ENCODE measurements at regions not wholly inside any gene's neighbourhood (a gene's known extent, or its start where the extent isn't known, plus 50 kb on each side); places are given as distances from the start of the nearest gene placed in this dataset.
"Not testable (repeated sequence)": the region's sequence is repeated elsewhere in the genome, so short reads cannot be mapped to it uniquely, and the experiment has no call there.

DNA sequence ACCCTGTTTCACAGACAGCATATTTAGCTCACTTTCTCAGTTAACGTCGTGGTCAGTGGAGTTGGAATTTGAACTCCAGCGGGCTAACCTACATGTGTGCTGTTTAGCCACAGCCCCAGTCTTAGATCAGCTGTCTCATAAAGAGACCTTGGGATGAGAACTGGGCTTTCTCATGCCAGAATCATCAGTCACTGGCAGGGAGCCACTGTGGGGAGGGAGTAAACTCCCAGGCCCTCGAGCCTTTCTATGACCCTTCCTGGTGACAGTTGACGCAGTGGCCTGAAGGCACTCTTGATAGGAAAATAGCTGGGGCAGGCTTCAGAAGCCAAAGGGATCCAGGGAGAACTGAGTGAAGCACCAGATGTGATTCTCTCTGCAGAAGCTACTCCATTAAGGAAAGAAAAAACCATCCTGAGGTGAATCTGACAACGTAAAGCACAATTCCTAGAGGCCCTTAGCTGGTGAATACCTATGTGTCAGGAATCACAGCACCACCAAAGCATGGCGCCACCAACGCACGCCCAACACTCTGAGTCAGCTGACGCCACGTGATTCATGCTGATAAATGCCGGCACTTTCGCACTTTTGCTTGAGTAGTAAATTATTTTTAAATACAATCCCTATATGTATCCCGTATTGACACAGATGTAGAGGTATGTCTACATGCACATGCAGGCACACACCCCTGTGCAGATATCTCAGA lies 279.6 kb upstream of the TMEM132C start:
- no peak for DNase-seq (ENCODE audit: low read depth in 2 of 2)

DNA sequence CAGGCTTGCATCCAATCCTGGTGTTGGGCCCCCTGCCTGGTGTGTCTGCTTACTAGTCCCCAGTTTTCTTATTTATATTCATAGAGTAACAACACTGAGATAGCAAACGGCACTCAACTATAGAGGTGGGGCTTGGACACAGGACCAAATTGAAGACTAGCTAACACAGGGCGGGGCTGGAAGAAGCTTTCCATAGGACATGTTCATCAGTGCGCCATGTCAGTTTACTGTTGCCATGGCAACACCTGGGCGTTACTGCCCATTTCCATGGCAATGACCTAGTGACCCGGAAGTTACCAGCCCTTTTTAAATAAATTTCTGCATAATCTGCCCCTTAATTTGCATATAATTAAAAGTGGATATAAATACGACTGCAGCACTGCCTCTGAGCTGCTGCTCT lies 275.5 kb upstream of the TMEM132C start:
- DNase-seq (ENCODE audit: low read depth in 2 of 2) = no peak

DNA sequence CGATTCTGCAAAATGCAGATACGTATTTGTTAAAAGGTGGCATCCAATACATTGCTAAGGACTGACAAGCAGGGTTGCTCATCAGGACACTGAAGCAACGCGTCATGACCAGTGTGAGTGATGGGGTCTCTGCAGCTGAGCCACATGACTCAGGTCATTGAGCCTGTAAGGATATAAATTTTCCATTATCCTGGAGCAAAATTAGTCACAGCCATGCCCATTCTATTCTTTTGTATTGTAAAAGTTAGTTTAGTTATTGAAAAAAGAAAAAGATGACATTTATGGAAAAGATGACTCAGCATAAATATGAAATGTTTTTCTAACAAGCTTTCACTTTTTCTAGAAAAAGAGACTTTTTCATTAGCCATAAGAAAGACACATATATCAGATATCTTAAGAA lies 268.0 kb upstream of the TMEM132C start:
- no peak for DNase-seq (ENCODE audit: low read depth in 2 of 2)

DNA sequence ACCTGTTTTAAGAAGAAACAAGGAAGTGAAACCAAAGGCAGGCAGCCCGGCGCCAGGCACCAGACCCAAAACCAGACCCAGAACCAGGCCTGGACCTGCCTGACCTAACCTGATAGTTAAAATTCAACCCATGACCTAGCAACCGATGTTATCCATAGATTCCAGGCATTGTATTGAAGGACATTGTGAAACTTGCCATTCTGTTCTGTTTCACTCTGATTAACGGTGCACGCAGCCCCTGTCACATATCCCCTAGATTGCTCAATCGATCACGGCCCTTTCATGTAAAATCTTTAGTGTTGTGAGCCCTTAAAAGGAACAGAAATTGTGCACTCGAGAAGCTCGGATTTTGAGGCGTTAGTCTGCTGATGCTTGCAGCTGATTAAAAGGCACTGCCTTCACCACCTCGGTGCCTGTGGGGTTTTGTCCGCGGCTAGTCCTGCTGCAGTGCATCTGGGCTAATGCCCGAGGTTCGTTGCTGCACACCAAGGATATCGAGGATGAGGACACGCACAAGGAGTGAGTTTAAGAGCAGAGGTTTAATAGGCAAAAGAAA lies 262.5 kb upstream of the TMEM132C start:
- no peak for DNase-seq (ENCODE audit: low read depth in 2 of 2)

DNA sequence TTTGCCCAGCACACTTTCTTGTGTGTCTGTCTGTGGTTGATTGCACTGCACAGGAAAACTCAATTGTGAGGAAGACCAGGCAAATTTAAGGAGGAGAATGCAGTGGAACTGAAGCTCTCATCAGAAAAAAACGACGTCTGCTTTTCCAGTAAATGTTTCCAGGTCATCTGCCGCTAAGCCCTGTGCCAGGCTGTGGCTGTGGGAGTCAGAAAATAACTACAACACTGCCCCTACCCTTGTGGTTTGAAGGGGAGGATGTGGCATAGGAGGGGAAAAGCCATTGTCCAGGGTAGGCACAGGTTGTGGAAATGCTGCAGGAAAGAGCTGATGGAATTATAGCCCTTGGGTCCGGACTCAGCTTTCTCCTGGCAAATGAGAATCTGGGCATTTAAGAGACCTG lies 259.7 kb upstream of the TMEM132C start:
- DNase-seq (ENCODE audit: low read depth in 2 of 2) = no peak

DNA sequence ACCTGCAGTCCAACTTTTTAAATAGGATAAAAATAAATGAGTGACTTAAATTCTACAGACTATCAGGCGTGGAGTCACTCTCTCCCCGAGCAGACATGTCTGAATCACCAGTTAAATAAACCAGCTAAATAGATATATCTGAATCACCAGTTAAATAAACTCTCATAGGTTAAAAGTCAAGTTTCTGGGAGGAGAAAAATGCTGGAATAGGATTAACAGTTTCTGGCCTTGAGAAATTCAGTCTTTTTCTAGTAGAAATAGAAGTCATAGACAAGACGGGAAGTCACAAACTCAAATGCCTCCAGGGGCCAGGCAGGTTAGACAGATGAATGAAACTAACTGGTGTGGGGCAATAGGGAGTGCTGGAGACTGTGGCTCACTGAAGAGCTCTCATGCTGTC lies 258.6 kb upstream of the TMEM132C start:
- no peak for DNase-seq (ENCODE audit: low read depth in 2 of 2)

DNA sequence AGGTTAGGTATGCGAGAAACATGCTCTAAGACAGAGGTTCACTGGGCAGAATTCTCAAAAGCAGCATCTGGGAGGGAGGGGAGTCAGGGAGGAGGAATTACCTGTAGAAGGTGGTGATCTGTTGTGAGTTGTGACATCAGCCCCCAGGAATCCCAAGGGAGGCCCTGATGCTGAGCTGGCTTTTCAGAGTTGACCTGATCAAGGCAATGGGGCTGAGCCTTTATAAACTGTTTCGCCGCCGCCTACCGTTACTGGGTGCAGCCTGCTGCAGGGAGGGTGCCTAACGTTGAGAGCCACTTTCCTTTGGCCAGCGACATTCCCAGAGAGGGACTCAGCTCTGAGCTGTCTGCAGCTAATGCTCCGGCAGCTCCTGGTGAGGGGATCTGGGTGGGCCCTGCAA lies 257.9 kb upstream of the TMEM132C start:
- DNase-seq (ENCODE audit: low read depth in 2 of 2) = no peak

DNA sequence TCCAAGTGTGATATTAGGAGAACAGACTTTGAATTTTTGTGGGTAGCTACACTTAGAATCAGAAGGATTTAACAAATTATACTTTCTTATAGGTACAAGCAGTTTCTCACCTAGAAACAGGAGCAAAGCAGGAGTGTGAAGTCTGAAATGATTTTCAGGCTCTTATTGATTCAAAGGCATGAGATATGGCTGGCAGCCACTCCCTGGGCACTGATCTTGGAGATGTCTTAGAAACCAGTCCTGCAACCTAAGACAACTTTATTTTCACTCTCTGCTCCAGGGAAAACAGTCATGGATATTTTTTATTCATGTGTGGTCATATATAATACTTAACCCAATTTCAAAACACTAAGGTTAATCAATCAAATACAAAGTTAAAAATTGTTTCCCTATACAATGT lies 254.9 kb upstream of the TMEM132C start:
- no peak for DNase-seq (ENCODE audit: low read depth in 2 of 2)

DNA sequence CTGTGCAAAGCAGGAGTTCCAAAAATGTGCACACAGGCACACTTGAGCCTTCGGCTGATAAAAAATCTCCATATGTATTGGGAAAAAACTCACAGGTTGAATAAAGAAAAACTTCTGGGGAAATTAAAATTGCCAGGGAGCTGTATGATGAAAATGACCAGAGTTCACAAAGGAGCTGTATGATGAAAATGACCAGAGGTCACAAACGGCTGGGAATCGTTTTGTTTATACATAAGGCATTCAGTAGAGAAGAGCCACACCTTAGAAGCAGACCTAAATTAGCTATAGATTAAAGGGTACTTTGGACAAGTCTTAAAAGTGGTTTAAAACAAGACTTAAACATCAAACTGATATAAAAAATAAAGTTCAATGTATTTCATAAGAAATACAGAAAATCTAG lies 251.7 kb upstream of the TMEM132C start:
- no peak for DNase-seq (ENCODE audit: low read depth in 2 of 2)

DNA sequence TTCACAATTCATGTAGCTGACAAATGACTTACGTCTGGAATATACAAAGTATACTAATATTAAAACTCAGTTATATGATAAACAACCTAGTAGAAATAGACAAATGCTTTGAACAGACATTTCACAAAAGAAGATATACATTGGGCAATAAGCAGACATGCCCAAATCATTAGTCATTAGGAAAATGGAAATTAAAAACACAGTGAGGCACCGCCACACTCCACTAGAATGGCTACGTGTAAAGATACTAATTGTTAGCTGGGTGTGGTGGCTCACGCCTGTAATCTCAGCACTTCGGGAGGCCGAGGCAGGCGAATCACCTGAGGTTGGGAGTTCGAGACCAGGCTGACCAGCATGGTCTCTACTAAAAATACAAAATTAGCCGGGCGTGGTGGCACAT lies 248.9 kb upstream of the TMEM132C start:
- no peak for DNase-seq (ENCODE audit: low read depth in 2 of 2)

DNA sequence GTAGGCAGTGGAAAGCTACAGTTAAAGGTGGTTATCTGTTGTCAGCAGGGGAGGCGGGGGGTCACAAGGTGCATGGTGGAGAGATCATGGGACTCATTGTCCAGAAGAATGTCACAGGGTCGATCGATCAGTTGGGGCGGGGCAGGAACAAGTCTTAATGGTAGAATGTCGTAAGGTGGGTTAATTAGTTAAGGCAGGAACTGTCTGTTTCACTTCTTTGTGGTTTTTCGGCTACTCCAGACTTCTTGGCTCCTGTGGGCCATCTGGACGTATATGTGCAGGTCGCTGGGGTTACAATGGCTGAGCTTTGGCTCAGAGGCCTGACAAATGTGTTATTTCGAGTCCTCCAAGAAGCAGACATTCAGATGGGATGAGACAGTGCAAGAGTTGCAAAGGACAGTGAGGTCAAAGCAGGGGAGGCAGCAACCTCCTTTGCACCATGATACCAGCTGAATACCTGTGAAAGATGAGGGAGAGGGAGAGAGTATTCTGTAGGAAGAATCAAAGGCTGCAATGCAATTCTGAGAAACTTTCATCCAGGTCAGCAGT lies 246.9 kb upstream of the TMEM132C start:
- DNase-seq (ENCODE audit: low read depth in 2 of 2) = no peak

DNA sequence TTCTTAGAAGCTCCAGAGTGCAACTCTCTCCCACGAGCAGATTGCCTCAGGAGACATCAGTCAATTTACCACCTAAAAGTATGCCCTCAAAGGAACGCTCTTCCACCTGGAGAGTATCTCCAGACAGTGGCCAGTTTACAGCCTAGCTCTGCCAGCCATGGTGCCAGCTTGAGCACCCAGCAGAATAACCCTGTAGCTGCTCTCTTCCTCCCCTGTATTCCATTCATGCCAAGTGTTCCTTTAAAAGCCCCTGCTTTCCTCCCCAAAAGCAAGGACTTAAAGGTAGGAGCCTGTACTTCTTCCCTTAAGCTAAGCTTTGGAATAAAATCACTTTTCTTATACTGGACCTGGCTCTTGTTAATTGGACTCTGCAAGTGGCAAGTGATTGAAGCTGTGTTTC lies 245.4 kb upstream of the TMEM132C start:
- no peak for DNase-seq (ENCODE audit: low read depth in 2 of 2)

DNA sequence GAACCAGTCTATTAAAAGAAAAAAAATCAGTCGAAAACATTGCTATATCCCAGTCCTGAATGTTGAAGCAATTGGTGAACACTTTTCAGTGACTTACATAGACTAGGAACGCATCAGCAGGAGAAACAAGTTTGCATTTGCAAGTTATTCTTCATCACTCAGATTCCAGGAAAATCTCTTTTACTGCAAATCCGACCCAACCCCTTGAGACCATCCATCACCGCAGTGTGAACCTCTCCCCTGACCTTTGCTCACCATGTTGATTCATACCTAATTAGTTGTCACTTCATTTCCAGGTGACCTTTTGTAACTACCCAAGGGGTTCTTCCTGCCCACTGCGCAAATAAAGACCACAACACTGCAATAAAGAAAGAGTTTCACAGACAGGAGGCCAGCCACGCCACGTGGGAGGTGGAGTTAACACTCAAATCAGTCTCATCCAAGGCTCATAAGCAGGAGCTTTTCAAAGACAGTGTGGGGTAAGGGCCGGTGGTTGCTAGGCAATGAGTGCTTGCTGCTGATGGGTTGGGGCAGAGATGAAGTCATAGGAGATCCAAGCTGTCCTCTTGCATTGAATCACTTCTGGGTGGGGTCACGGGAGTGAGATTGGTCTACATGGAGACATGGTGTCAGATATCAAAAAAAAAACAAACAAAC lies 241.3 kb upstream of the TMEM132C start:
- DNase-seq (ENCODE audit: low read depth in 2 of 2) = no peak

DNA sequence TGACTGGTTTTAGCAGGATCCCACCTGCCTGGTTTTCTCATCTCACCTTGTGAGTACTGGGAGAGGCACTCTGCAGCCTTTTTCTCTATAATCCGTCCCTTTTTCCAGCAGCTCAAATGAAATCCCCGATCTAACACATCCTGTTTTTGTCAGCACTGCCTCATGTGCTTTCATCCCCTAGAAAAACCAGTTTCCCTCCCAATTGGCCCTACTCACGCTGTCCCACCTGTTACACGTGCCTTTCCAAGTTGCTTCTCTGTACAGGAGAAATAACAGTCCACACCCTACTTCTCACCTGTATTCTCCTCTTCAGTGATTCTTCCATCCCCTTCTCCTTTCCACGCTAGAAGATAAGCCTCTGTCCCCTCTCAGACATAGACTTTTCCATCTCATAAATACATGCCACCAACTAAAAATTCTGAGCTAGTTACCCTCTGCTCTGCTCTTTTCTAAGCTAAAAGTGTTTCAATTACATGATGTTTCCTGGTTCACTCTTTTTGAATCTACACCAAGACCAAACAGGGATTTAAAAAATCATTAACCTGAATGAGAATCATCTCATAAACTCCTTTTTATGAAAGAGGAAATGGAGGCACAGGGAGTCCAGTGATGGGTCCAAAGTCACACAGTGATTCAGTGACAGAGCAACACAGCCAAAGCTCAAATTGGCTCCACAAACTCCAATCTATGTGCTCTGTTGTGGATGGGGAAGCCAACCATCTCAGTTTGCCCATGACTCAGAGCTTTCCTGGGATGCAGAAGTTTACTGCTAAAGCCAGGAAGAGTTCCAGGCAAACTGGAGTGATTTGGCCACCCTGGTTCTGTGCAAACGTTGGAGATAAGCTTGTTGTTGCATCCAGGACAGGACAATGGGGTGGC lies 240.0 kb upstream of the TMEM132C start:
- no peak for DNase-seq (ENCODE audit: low read depth in 2 of 2)

DNA sequence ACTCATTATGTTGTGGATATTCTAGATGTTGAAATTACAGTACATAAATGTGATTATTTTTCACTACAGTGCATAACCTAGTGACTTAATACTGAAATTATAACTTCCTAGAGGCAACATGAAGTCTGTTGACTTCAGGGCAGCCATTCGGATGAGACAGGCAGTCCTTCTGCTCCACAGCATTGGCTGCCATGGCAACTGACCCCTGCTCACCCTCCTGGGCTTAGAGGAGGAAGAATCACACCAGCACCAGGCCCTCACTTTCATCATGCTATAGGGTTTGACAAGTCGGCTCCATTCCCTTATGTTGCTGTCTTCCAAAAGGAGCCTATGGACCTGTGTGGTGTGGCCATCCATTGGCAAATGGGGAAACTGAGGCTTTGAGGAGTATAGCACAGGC lies 233.5 kb upstream of the TMEM132C start:
- DNase-seq (ENCODE audit: low read depth in 2 of 2) = no peak

DNA sequence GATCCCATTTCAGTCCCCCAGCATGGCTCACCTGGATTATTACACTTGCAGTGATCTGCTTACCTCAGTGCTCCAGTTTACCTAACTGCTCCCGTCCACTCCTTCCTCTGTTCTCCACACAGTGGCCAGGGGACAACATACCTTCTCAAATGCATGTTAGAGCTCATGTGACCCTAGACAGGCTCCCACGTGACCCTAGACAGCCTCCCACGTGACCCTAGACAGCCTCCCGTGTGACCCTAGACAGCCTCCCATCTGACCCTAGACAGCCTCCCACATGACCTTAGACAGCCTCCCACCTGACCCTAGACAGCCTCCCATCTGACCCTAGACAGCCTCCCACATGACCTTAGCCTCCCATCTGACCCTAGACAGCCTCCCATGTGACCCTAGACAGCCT lies 226.0 kb upstream of the TMEM132C start:
- DNase-seq (ENCODE audit: low read depth in 2 of 2) = no peak

DNA sequence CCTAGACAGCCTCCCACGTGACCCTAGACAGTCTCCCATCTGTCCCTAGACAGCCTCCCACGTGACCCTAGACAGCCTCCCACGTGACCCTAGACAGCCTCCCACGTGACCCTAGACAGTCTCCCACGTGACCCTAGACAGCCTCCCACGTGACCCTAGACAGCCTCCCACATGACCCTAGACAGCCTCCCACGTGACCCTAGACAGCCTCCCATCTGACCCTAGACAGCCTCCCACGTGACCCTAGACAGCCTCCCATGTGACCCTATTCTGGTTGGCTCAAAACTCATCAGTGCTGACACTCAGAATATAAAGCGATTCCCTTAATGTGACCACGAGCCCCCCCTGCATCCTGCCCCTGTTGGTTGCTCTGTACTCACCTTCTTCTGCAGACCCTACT lies 224.7 kb upstream of the TMEM132C start:
- DNase-seq (ENCODE audit: low read depth in 2 of 2) = not testable (repeated sequence)

DNA sequence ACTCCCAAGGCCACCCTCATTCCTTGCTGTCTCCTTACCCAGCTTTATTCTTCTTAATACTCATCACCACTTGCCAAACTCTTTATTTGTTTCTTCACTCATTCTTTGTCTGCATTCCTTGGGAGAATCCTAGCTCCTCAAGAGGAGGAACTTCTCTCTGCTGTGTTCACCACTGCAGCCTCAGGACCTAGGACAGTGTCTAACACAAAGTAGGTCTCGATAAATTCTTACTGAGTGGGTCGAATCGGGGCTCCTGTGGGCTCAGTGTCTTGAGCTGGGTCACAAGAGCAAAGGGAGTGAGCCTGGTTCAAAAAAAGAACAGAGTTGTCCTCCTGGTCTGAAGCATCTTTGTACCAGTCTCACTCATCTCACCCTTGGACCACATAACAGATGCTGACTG lies 224.1 kb upstream of the TMEM132C start:
- DNase-seq (ENCODE audit: low read depth in 2 of 2) = no peak

DNA sequence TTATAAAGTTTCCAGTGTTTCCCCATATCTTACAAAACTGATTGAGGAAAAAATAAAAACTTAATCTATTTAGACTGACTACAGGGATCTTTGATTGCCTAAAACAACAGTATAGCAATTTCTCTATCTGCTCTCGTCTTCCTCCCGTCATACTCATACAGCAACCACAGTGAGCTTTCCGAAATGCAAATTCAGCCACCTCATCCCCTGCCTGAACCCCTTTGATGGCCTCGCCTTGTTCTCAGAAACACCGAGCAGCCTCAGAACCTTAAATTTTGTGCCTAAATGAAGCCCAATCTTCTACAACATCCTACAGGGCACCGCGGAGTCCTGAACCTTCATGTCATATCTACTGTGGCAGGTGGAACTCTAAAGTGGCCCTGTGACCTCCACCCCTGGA lies 223.7 kb upstream of the TMEM132C start:
- no peak for DNase-seq (ENCODE audit: low read depth in 2 of 2)

DNA sequence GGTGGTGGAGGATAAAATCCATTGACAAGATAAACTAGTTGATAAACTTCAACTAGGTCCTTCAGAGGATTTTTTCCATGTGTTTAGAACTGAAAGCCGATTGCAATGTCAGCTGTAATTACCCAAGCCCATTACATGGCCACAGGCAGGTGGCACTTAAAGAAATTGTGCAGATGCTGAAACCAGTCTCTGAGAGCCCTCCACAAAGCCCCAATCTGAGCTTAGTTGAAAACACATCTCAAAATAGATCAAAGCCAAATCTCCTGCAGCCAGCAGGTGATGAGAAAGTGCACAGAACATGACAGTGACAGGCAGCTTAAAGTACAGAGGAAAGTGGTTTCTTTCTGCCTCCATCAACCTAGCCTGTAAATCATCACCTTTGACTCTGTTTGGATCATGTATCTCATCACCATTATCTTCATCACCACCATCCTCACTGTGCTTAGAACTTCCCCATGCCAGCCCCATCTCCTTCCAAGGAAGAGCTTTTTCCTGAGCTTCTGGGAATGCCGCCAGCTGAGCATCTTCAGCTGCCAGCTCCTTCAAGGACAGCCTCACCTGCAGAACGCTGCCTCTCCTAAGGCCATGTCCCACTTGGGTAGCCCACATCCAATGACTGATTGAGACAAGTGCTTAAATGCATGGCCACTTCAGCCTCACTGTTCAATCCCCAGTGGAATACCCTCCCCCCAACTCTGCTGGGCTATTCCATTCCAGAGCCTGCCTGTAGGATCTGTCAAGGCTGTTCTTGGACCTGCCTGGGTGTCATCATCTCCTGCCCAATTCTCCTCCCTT lies 219.5 kb upstream of the TMEM132C start:
- DNase-seq (ENCODE audit: low read depth in 2 of 2) = no peak

DNA sequence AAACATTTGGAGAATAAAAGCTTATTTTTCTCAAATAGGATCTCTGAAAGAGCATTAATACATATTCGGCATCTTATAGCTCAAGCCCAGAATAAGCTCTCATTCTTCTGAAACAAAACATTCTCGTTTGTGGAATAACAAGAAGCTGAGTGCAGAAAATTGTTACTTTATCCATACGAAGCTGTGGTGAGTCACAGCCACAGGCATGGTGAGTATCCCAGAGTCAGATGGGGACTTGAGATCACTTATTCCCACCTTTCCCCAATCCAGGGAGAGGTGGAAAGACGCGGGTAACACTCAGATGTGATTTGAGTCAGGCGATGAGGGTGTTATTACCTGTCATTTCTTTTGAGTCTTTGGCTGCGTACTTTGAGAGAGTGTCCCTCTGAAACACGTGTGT lies 214.6 kb upstream of the TMEM132C start:
- no peak for DNase-seq (ENCODE audit: low read depth in 2 of 2)

All from activated CD4-positive, alpha-beta T cell treated with anti-CD3 and anti-CD28 coated beads for 24 hours (primary cell).